ENCODE measurements at regions not wholly inside any gene's neighbourhood (a gene's known extent, or its start where the extent isn't known, plus 50 kb on each side); places are given as distances from the start of the nearest gene placed in this dataset.

- Histone ChIP-seq H3K79me2 (ENCODE audit: insufficient read depth) (no peaks in the 10 kb centered on the region), H3K27me3 (ENCODE audit: insufficient read depth) (no peaks in the 10 kb centered on the region), H3K4me3 (ENCODE audit: low read depth in 2 of 2, low read length in 1 of 2) (no peak overlapping the region), H3K9ac (no peak overlapping the region), H3F3A (replicated peaks; ENCODE audit: insufficient read depth) (no peaks in the 10 kb centered on the region), H3K27ac (ENCODE audit: low read depth in 2 of 2, low read length in 1 of 2) (no peak overlapping the region), H3K4me2 (no peak overlapping the region), H3K9me2 (no peaks in the 10 kb centered on the region), H3K9me3 (no peaks in the 10 kb centered on the region), H3K36me3 (replicated peaks in 1 of 2; ENCODE audit: control insufficient read depth in 1 of 2, insufficient read depth in 2 of 2, low read length in 1 of 2) (no peaks in the 10 kb centered on the region), H3K4me1 (ENCODE audit: control insufficient read depth in 1 of 2, insufficient read depth in 2 of 2, low read depth in 1 of 2, low read length in 1 of 2) (no peaks in the 10 kb centered on the region; a peak in 1 of 4 replicates), H2AFZ (ENCODE audit: low read depth) (no peak overlapping the region), H4K20me1 (ENCODE audit: insufficient read depth) (no peaks in the 10 kb centered on the region)
- WGBS (ENCODE audit: low lambda C conversion rate), result 40% methylated on average over 6 of the region's 13 CpGs
- TF ChIP-seq GABPA (IDR thresholded peaks at IDR 0.05; ENCODE audit: low read depth) (no peak), EP300 (IDR thresholded peaks at IDR 0.05; ENCODE audit: borderline replicate concordance in 1 of 2, low read depth in 1 of 2, low read length in 1 of 2) (no peak), EZH2phosphoT487 (IDR thresholded peaks at IDR 0.05; ENCODE audit: borderline replicate concordance, low read depth) (no peak), IRF3 (IDR thresholded peaks at IDR 0.05; ENCODE audit: low read depth, low read length) (no peak), FOXJ3 (CRISPR knock-in tag; IDR thresholded peaks at IDR 0.05) (no peak), MEF2A (IDR thresholded peaks at IDR 0.05; ENCODE audit: borderline replicate concordance, low read depth) (no peak), RXRA (IDR thresholded peaks at IDR 0.05; ENCODE audit: borderline replicate concordance, low read depth) (no peak), POLR2AphosphoS5 (IDR thresholded peaks at IDR 0.05; ENCODE audit: low read depth, low read length) (no peak), FOXM1 (IDR thresholded peaks at IDR 0.05; ENCODE audit: low read depth) (no peak), RFX5 (IDR thresholded peaks at IDR 0.05; ENCODE audit: low read length) (no peak)
- ChIA-PET POLR2A (no interaction called here), CTCF (interaction anchor here (0.7 to 1.4 kb wide), 2 partner anchors 11 to 191 kb away, joined by 3 read pairs; no protein-coding TSS in a partner anchor)
- no peak for DNase-seq
Observed at GRCh38 chr11:115887316-115887715, 383.1 kb upstream of the CADM1 start.

- Histone ChIP-seq H3K27ac (ENCODE audit: low read depth in 2 of 2, low read length in 1 of 2) (no peak overlapping the region), H3K4me3 (ENCODE audit: low read depth in 2 of 2, low read length in 1 of 2) (no peak overlapping the region)
- POLR2A ChIA-PET, result no interaction called here
Observed at GRCh38 chr11:115886422-115886733, 382.2 kb upstream of the CADM1 start.

More at GRCh38 chr11:115886422-115886733, 382.2 kb upstream of the CADM1 start:
- TF ChIP-seq NFIC (IDR thresholded peaks at IDR 0.05; ENCODE audit: borderline replicate concordance) (no peak), RXRA (IDR thresholded peaks at IDR 0.05; ENCODE audit: borderline replicate concordance, low read depth) (no peak), ZBTB33 (IDR thresholded peaks at IDR 0.05; ENCODE audit: borderline replicate concordance, low read depth) (no peak), SMC3 (IDR thresholded peaks at IDR 0.05; ENCODE audit: low read depth, low read length) (no peak), FOXJ3 (CRISPR knock-in tag; IDR thresholded peaks at IDR 0.05) (no peak), IRF3 (IDR thresholded peaks at IDR 0.05; ENCODE audit: low read depth, low read length) (no peak), TEAD4 (IDR thresholded peaks at IDR 0.05; ENCODE audit: borderline replicate concordance, insufficient read depth) (no peak), FOXM1 (IDR thresholded peaks at IDR 0.05; ENCODE audit: low read depth) (no peak), GATA2 (CRISPR knock-in tag; IDR thresholded peaks at IDR 0.05) (no peak), JUND (IDR thresholded peaks at IDR 0.05) (no peak), REST (IDR thresholded peaks at IDR 0.05; ENCODE audit: low read depth, low read length) (no peak), USF1 (IDR thresholded peaks at IDR 0.05; ENCODE audit: borderline replicate concordance, low read depth) (no peak), RFX5 (IDR thresholded peaks at IDR 0.05; ENCODE audit: low read length) (no peak), MAX (IDR thresholded peaks at IDR 0.05; ENCODE audit: low read depth) (no peak)
- Histone ChIP-seq H2AFZ (ENCODE audit: low read depth) (no peak overlapping the region), H3F3A (replicated peaks; ENCODE audit: insufficient read depth) (no peaks in the 10 kb centered on the region), H3K36me3 (replicated peaks in 1 of 2; ENCODE audit: control insufficient read depth in 1 of 2, insufficient read depth in 2 of 2, low read length in 1 of 2) (no peaks in the 10 kb centered on the region), H3K27me3 (ENCODE audit: insufficient read depth) (no peaks in the 10 kb centered on the region), H3K9me2 (no peaks in the 10 kb centered on the region), H4K20me1 (ENCODE audit: insufficient read depth) (no peaks in the 10 kb centered on the region), H3K9ac (no peak overlapping the region), H3K79me2 (ENCODE audit: insufficient read depth) (no peaks in the 10 kb centered on the region), H3K9me3 (no peaks in the 10 kb centered on the region), H3K4me1 (ENCODE audit: control insufficient read depth in 1 of 2, insufficient read depth in 2 of 2, low read depth in 1 of 2, low read length in 1 of 2) (no peaks in the 10 kb centered on the region; a peak in 1 of 4 replicates), H3K4me2 (no peak overlapping the region)
- CTCF ChIA-PET, result interaction anchor here (0.7 to 1.4 kb wide), 2 partner anchors 10 to 36 kb away, joined by 3 read pairs; no protein-coding TSS in a partner anchor
- no peak for DNase-seq
- WGBS (ENCODE audit: low lambda C conversion rate), result 37% methylated on average over 4 of the region's 5 CpGs

Data from SK-N-SH (cell line).